GM21381 (cell line): ENCODE measurements at regions not wholly inside any gene's neighbourhood (a gene's known extent, or its start where the extent isn't known, plus 50 kb on each side); places are given as distances from the start of the nearest gene placed in this dataset.
"Not testable (repeated sequence)": the region's sequence is repeated elsewhere in the genome, so short reads cannot be mapped to it uniquely, and the experiment has no call there.

Experiments
- ATAC-seq: cut with Tn5 transposase; IDR thresholded peaks from one replicate; pipeline ENCODE4 v1.9.1; 2021; ENCODE audit warnings: mild to moderate bottlenecking, moderate library complexity; ENCODE audit not compliant: unreplicated experiment

DNA sequence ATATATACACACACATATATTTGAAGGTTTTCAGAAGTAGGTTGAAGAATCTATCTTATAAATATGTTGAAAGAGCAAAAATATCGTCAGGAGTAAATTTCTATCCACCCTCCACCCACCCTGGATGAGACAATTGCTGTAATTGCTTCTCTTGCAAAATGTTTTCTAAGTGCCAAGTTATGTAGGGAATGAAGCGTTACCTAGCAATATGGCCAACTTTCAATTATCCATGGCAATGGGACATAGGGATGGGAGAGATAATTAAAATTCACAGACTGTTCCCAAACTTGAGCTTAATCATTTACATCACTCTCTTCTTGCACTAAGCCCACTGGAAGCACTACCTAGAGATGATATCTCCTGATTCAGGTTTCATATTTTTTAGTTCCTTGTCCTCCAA, 806.2 kb upstream of the RAG2 start:
- ATAC-seq, result no peak

DNA sequence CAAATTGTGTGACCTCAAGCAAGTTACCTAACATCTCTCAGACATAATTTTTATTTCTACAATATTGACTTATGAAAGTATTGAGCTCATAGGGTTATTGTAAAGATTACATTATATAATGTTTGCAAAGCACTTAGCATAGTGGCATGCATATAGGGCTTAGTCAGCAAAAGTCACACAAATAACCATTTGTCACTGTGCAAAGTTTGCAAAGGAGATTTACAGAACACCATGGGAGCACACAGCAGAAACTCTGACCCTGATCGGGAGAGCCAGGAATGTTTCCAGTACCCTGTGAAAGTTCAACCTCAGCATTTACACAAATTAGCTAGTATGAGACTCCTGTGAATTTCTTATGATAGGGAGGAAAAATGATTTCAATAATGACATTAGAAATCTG, 804.6 kb upstream of the RAG2 start:
- no peak for ATAC-seq

DNA sequence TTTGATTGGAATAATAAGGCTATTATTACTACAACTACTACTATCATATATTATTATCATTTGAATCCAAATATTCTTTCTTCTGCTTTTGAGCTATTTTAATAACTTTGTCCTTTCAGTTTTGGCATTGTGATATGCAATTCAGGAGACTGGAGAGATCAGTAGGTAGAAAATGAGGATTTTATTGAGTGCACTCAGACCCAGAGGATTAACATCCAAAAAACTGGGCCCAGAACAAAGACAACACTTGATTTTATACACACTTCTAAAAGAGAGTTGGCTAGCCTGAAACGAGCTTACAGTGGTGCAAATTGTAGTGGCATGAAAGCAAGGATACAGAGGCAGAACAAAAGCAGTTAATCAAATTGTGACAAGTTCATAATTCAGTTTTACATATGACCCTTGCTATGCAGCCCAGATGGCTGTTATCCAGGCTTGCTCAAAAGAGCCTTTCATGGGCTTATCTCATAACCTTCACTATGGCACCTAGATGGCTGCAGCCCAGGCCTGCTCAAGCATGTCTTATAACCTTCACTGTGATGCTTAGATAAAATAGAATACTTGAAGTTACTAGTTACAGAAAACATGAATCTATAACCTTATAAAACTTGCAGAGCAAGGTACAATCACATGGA, 796.3 kb upstream of the RAG2 start:
- ATAC-seq, result no peak

DNA sequence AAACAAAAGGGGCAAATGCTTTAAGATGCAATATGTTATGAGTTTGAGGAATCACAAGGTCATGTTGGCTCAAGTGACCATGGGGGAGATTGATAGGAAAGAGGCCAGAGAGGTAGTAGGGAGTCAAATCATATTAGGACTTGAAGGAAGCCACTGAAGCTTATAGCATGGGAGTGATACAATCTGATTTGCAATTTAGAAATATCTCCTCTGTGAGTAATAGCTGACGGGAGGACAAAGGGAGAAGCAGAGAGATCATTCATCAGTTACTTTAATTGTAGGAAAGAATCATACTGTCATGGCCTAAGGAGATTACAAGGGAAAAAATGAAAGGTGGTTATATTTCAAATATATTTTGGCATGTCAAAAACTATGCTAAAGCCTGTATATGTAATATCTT, 793.6 kb upstream of the RAG2 start:
- no peak for ATAC-seq

DNA sequence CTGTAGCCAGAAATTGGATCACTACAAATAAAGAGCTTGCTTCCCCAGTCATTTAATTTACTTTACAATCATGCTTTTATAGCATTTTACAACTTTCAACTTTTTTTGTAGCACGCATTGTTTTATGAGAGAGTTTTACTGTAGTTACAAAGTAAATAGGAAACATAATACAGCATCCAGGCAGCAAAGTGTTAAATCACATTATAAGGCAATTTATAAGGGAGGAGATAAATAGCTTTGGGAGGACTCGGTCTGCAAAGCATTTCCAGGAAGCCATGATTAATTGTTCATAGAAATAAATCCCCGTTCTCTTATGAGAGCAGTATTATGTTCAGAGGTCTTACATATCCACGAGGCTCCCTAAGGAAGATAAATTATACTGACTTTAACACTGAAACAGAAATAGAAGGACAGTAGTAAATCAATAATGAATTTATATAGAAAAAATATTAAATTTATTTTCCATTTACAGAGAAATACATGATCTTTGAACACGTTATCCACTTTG, 792.6 kb upstream of the RAG2 start:
- ATAC-seq, result no peak

DNA sequence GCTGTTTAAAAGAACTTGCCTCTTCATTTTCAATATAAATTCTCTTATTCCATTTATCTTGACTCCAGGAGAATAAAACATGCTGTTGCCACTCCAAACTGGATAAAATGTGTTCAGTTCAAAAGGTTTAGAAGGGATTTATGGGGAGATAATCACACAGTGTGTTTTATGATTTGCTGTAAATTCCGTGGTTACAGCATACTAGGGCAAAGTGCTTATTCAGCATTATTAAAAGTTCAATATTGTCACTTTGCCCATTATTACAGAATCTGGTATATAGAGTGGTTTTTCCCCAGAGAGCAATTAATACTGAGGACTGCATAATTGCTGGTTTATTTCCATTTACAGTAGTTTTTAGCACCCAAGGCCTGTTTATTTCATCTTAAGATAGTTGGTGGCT, 780.9 kb upstream of the RAG2 start:
- ATAC-seq, result no peak

DNA sequence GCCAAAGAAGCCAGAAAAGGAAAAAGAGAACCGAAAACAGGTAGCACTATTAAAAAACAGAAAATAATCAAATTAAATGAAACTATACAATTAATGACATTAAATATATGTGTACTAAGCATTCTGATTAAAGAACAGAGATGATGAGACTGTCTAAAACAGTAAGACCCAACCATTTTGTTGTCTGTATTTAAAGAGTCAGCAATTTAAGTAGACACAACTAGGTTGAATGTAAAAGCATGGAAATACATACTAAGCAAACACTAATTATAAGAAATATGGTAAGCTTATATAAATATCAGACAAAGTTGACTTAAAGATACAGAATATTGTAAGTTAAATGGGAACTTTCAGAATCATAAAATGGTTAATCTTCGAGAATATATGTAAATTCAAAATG, 774.6 kb upstream of the RAG2 start:
- ATAC-seq, result no peak

DNA sequence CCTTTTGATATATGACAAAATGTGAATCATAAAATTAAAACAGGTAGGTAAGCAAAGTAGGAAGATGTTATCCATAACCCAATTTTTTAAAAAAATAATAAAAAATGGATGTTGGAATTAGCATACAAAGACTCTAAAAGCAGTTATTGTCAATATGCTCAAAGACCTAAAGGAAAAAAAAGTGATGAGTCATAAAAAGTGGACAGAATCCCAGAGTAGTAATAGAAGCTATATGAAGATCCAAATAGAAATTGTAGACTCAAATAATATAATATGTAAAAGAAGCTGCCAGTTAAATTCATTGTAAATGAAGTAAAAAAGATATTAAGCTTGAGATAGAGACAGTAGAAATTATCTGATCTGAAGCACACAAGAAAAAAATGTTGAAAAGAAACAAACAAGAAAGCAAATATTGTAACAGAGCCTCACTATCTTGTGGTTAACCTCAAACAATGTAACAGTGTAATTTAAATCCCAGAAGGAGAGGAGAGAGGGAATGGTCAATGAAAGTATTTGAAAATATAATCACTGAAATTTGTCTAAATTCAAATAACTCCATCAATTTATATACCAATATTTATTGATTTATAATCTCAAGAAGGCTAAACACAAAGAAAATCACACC, 773.4 kb upstream of the RAG2 start:
- ATAC-seq, result no peak

DNA sequence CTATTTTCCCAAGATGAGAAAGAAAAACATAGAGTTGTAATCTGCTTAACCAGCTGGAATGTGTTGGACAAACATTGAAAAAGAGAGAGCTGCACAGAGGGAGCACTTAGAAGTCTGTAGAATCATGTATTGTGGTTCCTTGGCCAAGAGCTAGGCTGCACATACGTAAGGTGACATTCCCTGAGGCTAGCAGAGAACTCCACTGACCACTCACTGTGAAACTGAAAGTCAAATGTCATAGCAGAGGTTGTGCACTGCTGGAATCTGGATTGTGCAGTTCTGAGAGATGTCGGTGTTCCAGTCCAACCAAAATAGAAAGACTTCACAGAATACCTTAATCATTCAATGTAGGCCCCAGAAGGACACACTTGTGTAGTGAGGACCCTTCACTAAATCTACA, 772.8 kb upstream of the RAG2 start:
- no peak for ATAC-seq

DNA sequence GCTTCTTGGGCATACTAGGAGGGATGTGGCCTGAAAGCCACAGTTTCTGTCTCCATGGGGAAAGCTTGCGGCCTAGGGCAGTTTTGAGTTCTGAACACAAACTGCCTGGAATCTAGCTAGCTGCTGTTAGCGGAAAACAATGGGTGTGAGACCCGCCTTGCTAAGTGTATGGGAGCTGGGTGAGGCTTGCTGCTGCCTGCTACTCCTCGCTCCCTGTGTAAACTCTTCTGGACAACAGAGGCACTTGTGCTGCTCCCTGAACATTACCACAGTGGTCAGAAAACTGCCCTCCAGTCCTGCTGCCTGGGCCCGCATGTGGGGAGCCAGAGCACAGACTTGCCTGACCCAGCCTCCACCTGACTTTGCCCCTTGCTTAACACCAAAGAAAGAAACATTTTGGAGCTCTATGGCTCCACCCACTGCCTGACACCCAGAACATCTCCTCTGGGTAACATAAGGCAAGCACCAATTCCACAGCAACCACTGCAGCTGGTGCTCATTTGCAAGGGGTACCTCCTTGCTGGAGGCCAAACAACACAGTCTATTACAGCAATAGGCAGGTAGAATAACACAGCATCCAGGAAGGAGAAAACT, 766.3 kb upstream of the RAG2 start:
- no peak for ATAC-seq

DNA sequence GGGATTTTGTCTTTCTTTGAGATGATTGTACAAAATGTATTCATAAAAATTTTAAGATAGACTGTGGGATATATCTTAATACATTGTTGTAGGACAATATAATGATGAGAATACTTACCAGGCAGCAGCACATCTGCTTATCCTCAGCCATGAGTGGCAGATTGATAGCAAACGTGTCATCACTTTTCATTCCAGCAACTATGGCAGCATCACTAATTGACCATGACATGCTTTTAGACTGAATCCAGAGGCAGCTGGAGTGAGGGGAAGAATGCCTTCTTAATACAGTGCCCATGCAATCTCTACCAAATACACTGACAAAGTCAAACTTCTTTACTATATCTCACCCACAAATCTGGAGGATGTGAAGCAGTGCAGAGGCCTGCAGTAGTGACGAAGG, 755.2 kb upstream of the RAG2 start:
- ATAC-seq, result no peak

DNA sequence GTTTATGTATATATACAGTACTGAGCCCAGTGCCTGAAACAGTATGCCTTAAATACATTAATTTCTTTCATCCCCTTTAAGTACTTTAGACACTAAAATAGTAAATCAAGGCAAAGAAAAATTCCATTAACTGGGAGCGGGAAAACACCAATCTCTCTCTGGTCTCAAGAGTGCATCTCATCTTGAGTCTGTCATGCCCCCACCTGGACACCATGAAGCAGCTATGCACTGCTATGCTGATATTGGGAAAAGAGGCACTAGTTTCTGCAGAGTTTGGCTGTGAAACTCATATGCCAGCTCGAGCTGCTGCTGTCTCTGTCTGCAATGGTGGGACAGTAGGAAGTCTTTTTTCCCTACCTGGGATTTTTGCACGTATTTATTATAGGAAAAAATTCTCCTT, 754.4 kb upstream of the RAG2 start:
- no peak for ATAC-seq

DNA sequence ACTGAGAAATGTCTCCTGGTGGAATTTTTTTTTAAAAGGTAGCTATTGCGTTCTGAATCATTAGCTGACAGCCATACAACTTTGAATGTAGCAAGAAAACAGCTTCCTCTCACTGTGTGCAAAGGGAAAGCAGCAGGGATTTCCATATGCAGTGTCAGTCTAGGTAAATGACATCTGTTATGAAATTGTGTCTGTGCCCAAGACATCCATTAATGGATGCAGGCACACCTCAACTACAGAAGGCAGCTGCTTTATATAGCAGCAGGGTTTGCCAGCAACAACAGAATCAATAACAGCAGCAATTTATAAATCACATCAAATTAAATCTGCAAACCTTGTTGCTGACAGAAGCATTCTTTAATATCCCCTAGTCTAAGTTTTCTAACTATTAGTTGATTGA, 745.3 kb upstream of the RAG2 start:
- no peak for ATAC-seq

DNA sequence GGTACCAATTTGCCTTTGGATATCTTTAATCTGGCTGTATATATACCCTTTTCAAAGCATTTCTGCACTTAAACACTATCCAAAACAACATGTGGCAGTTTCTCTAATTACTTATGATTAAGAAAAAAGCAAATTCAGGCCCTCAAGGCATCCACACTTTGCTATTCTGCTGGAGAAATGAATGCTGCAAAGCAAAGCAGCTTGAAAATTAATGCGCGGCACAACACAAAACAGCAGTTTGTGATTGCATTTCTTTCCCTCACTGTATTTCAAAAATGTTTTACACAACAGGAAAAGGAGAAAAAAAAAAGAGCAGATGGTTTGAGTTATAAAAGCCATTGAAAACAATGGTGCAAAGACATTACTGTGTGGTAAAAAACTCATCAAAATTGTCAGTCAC, 738.4 kb upstream of the RAG2 start:
- ATAC-seq, result no peak

DNA sequence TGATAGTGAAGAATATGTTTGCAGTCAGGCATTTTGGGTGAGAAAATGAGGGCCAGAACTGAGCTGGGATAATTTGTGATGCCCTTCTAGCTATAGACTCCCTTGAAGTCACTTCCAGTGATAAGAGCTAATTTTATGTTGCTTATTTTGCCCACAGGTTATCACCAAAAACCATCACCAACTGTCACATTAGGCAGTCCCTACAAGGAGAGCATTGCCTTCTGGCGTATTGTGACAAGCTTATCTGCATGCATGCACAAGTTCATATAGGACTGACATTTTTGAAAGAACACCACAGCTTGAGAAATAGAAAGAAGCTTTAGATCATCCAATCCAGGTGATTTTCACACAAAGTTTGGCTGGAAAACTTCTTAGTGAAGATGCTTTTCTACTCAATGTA, 735.3 kb upstream of the RAG2 start:
- no peak for ATAC-seq

DNA sequence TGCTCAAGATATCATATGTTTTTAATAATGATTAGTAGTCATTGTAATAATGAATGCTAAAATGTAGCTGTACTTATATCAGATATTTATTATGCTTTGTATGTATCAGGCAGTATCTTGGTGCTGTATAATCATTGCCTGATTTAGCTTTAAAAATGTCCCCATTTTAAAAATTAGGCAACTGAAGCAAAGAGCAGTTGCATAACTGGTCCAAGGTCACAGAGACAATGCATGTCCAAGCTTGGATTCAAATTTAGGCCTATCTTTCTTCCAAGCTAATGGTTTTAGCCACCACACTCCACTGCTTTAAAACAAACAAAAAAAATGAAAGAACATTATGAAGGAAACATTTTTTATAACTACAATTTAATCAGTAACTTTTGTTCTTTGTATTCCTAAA, 725.8 kb upstream of the RAG2 start:
- ATAC-seq, result no peak

DNA sequence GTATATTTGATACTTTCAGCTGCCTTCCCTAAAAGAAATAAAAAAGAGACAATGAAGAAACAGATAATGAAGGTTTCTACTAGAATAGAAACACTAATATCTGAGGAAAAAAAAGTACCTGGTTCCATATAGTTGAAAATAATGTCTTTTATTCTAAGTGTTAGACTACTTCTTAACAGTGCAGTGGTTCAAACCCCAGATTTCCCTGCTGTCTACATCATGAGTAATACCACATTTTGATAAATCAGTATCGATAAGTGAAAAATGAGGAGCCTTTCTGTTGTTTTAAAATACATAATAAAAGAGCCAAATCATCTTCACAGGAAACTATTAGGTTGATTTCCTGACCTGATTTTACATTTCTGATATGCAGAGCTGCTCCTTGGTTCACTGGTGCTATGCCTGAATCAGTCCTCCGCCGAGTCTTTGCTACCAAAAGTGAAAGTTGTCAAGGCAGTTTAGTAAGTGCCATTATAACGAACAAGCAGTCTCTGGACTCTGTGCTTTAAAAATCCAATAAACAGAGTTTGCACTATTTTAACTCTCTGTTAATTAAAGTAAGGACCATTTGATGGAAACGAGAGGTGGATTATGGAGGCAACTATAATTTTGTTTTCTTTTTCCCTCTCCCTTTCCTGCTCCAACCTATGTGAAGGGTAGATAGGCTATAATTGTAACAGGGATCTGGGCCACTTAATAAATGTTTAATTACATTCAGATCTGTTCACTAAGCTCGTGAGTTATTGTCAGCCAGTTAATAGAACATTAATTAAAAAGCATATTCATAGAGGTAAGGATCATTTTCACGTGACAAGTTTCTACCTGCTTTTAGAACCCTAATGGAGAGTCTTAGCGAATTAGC, 724.5 kb upstream of the RAG2 start:
- ATAC-seq, result no peak

DNA sequence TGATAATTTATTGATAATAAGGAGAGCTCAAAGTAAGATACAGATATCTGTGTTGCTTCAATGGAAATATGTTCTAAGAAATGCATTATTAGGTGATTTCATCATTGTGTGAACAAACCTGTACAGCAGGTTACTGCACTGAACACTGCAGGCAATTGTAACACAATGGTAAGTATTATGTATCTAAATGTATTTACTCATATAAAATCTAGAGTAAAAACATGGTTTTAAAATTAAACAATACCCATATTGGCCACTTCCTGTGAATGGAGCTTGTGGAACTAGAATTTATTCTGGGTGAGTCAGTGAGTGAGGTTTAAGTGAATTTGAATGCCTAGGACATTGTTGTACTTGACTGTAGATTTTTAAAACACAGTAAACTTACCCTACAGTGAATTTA, 722.9 kb upstream of the RAG2 start:
- no peak for ATAC-seq

DNA sequence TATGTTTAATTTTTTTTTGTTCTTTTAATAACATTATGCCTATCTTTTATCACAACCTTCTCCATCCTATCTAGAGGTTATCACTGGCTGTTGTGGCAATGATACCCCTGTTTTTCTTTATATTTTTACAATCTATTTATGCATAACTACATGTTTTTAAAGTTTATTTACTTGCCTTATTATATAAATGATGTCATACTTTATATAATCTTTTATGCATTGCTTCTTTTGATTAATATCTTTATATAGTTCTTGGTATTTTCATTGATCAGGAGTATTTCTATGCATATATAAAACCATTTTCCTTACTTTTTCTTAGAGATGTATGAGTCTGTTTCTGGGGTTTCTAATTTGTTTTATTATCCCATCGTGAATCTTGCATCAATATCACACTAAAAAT, 719.8 kb upstream of the RAG2 start:
- no peak for ATAC-seq

DNA sequence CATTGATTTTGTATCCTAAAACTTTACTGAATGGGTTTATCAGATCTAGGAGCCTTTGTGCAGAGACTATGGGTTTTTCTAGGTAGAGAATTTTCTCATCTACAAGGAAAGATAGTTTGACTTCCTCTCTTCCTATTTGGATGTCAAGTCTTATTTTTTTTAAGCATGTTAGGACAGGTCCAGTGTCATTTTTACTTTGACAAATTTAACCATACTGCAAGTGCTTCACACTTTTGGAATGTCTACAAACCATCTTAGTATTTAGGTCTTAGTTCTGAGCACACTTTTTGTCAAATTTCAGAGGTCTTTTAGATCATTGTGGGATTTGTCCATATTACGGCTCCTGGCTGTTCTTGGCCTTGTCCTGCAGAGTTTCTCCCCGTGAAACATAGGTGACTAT, 715.2 kb upstream of the RAG2 start:
- ATAC-seq, result no peak

DNA sequence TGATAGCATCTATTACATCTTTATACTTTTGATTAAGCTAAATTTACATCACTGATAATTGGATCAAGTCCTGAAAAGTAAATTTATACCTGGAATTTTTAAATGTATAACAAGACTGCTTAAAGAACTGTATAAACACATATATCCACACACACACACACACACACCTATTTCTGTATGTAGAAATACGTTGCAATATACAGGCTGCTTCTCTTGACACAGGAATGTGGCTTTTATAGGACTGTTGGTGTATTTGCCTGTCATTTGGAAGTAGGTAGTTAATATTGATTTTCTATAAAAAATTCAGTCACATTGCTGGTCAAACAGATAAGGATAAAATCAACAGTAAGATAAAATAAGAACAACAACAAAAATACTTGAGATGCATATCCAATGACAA, 708.5 kb upstream of the RAG2 start:
- no peak for ATAC-seq

DNA sequence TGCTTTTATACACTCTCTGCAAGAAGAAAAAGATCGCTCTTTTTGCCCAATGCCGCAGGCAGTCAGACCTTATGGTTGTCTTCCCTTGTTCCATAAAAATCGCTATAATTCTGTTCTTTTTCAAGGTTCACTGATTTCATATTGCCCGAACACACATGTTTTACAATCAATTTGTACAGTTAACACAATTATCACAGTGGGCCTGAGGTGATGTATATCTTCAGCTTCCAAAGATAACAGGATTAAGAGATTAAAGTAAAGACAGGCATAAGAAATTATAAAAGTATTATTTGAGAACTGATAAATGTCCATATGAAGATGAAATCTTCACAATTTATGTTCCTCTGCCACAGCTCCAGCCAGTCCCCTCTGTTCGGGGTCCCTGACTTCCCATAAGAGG, 703.4 kb upstream of the RAG2 start:
- ATAC-seq, result not testable (repeated sequence)
